ENCODE measurements at regions not wholly inside any gene's neighbourhood (a gene's known extent, or its start where the extent isn't known, plus 50 kb on each side); places are given as distances from the start of the nearest gene placed in this dataset.
"Not testable (repeated sequence)": the region's sequence is repeated elsewhere in the genome, so short reads cannot be mapped to it uniquely, and the experiment has no call there.

- Histone ChIP-seq H3K4me3 (no peak overlapping the region), H3K9me3 (no peaks in the 10 kb centered on the region), H3K27me3 (no peaks in the 10 kb centered on the region), H3K4me1 (no peaks in the 10 kb centered on the region), H3K36me3 (no peaks in the 10 kb centered on the region), H3K27ac (peak overlapping the region; percentile 29 to 62 (median 50))
- peak; percentile 77 for ATAC-seq
- WGBS, 2 donors (ENCODE audit: low coverage in 1 of 2), result 44 to 56% methylated on average over 7 of the region's 7 CpGs
- TF ChIP-seq CTCF (IDR thresholded peaks at IDR 0.05) (no peak), POLR2AphosphoS5 (IDR thresholded peaks at IDR 0.05) (peak; percentile 36), POLR2A (IDR thresholded peaks at IDR 0.05) (no peak), EP300 (IDR thresholded peaks at IDR 0.05) (no peak)
These were observed 56.2 kb upstream of the NID2 start for GRCh38 chr14:52124791-52125684.

GRCh38 chr14:52122163-52122562 lies 53.3 kb upstream of the NID2 start:
- H3K4me1 ChIP-seq, H3K9me3 ChIP-seq, H3K27me3 ChIP-seq, H3K4me3 ChIP-seq, ATAC-seq, H3K27ac ChIP-seq, H3K36me3 ChIP-seq: not testable (repeated sequence)
- no CpG with 5 or more reads among the region's 25 CpGs for WGBS, 2 donors (ENCODE audit: low coverage in 1 of 2)

- Histone ChIP-seq H3K27ac (peak overlapping the region in 1 of 4 donors; percentile 2), H3K27me3 (no peaks in the 10 kb centered on the region), H3K9me3 (no peaks in the 10 kb centered on the region), H3K4me1 (no peaks in the 10 kb centered on the region), H3K36me3 (no peaks in the 10 kb centered on the region), H3K4me3 (no peak overlapping the region)
- TF ChIP-seq CTCF (IDR thresholded peaks at IDR 0.05) (no peak), EP300 (IDR thresholded peaks at IDR 0.05) (no peak), POLR2A (IDR thresholded peaks at IDR 0.05) (no peak), POLR2AphosphoS5 (IDR thresholded peaks at IDR 0.05) (no peak)
- no peak for ATAC-seq
- WGBS, 2 donors (ENCODE audit: low coverage in 1 of 2), result 90 to 96% methylated on average over 5 of the region's 5 CpGs
These were observed 52.6 kb upstream of the NID2 start for GRCh38 chr14:52121441-52121840.

GRCh38 chr14:52119030-52119429 lies 50.2 kb upstream of the NID2 start:
- WGBS, 2 donors (ENCODE audit: low coverage in 1 of 2), result 76 to 82% methylated on average over 3 of the region's 3 CpGs
- no peaks in the 10 kb centered on the region for H3K27me3 ChIP-seq
- no peak overlapping the region for H3K4me3 ChIP-seq
- no peaks in the 10 kb centered on the region for H3K4me1 ChIP-seq
- H3K36me3 ChIP-seq, result no peaks in the 10 kb centered on the region
- H3K27ac ChIP-seq, result peak overlapping the region in 1 of 4 donors; percentile 12
- ATAC-seq, result no peak
- H3K9me3 ChIP-seq, result no peaks in the 10 kb centered on the region
- TF ChIP-seq POLR2AphosphoS5 (IDR thresholded peaks at IDR 0.05) (no peak), CTCF (IDR thresholded peaks at IDR 0.05) (no peak), POLR2A (IDR thresholded peaks at IDR 0.05) (no peak), EP300 (IDR thresholded peaks at IDR 0.05) (no peak)
